Inflammatory macrophage treated with lipopolysaccharide for 1 hour (primary cell): ENCODE measurements at regions not wholly inside any gene's neighbourhood (a gene's known extent, or its start where the extent isn't known, plus 50 kb on each side); places are given as distances from the start of the nearest gene placed in this dataset.

Source experiments
- DNase-seq, 2 donors: peaks; one replicate each; pipeline ENCODE4 v3.0.0-alpha.2; 2020 to 2022

DNA sequence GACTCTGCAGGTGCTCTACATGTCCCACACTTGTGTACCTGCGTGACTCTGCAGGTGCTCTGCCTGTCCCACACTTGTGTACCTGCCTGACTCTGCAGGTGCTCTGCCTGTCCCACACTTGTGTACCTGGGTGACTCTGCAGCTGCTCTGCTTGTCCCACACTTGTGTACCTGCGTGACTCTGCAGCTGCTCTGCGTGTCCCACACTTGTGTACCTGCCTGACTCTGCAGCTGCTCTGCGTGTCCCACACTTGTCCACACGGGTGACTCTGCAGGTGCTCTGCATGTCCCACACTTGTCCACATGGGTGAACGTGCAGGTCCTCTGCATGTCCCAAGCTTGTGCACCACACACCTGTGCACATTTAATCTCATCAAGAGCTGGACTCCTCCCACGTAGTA lies 576.7 kb upstream of the SALL3 start:
- DNase-seq: no peak

DNA sequence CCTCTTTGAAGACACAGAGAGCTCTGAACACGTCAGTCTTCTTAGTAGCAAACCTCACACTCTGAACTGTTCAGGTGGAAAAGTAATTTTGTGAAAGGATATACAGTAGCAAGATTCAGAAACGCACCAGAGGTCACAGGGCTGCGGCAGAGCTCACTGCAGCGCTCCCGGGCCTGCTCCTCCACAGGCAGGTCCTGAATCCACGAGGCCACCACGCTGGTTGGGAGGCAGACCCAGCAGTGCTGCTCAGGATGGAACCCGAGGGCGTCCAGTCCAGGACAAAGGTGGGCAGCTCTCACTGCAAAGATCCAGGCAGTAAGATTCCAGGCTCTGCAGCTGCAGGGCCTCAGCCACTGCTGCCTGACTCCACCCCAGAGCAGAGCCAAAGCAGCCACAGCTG lies 576.2 kb upstream of the SALL3 start:
- DNase-seq: no peak

DNA sequence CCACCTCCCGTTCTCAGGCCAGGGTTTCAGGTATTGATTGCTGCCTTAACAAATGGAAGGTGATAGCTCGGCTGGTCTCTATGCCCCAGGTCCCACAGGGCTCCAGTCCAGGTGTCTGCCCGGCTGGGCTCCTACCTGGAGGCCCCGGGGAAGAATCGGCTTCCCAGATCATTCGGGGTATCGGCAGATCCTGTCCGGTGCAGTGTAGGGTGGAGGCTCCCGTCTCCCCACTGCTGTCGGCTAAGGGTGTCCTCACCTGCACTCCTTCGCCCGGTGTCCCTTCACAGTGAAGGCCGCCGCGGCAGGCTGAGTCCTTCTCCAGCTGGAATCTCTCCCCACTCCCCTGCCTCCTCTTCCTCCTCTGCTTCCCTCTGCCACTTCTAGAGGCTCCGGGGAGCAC lies 573.9 kb upstream of the SALL3 start:
- DNase-seq: no peak

DNA sequence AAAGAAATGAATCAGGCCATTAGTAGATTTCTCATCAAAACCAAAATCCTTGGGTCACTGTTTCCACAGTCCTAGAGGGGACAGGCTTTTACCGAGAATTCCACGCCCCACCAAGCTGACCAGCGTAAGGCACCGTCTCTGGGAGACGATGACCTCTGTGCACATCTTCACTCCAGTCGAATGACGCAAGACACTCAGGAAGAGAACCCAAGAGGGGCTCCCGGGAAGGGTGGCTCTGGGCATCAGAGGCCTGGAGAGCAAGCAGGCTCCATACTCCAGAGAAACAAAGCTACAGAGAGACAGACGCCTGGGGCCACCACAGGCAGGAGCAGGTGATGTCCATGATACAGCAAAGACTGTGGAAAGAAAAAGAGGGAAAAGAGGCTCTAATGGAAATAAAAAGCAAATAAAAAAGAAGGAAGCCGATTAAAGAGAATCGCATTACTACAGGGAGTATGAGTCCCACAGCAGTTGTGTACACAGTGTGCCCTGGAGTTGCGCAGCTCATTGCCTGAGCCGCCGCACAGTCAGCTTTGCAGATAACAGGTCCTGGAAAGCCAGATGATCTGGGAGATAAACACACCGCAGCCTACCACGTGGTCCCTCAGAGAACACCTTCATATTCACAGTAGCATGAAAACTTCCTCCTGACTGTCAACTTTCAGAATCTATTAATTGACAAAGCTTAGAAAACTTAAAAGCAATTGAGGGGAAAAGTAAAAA lies 572.7 kb upstream of the SALL3 start:
- no peak for DNase-seq

DNA sequence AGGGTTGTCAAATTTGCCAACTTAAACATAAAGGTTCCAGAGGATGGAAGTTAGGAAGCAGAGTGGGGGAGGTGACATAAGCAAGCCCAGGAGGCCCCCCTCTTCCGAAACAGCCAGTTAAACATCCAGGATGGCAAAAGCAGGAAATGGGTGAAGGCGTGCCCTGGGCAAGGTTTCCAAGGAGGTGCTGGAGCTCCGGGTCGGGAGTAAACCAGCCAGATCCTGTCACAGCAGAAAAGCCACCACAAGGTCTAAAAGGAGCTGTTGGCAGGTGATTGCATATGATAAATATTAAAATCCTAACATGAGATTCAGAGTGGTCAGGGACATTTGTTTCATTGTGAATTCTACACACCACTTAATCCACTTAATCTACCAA lies 572.2 kb upstream of the SALL3 start:
- no peak for DNase-seq

DNA sequence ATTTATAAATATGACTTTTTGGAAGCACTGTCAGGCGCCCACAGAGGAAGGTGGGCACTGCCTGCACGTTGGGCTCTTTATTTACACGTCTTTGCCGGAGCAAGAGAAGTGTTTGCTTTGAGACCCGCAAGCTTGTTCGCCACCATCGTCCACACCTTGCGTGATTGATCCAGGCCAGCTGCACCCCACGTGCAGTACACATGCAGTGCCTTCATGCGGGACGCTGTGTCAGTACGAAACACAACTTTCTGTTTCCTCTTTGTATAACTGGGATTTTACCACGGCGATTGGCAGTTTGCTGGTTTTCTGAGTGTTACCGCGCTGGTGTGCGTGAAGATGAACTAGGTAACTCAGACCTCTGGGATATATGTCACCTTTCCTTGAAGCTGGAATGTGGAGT lies 571.0 kb upstream of the SALL3 start:
- no peak for DNase-seq

DNA sequence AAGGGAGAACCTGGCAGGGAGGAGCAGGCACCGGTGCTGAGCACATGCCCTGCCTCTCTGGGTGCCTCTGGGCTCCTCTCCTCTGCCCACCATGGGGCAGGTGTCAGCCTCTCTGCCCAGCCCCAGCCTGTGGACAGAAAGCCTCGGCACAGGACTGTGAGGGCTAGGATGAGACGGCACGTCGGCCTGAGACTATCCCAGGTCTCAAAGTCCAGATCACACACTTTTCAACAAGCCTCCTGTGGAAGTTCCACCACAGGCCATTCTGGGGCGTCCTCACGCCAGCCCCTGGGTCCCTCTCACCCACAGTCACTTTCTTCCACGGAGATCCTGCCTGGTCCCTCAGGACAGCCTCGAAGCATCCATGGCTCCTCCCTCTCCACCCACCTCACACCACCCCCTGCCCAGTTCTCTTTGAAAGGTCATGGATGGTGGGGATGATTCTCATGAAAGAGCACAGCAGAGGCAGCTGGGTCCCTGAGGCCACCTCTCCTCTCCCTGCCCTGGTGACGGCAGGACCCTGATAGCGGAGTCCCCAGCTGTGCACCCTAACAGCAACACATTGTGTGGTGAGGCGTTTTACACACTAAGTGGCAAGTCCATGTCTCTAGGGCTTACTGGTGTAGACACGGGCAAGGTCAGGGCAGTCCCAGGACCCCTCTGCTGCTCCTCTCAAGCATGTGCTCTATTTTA lies 569.4 kb upstream of the SALL3 start:
- DNase-seq: no peak

DNA sequence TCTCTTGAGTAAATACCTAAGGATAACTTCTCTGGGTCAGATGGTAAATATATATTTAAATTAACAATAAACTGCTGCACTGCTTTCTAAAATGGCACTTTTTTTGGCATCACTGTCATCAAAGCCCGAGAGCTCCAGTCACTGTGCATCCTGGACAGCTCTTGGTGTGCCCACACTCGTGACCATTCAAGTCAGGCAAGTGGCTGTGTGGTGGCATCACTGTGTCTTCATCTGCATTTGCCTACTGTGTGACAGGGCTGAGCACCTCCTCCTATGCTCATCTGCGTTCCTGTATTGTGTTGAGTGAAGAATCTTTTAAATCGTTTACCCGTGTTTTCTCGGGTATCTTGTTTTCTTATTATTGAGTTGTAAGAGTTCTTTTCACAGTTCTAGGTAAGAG lies 568.1 kb upstream of the SALL3 start:
- no peak for DNase-seq

DNA sequence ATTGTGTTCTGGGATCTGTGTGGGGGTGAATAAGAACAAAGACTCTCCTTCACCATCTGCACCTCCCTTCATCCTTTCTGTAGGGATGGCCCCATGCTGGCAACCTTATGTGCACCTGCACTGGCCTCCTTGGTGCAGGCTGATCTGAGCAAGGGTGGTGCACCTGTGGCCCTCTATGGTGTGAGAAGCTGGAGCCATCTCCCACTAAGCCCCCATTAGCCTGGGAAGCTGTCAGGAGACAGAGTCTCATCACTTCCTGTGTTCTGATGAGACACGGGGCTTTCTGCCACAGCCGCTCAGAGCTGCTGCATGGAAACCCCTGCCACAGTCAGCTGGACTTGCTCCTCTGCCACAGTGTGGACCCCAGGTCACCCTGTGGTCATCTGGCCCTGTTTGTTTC lies 565.3 kb upstream of the SALL3 start:
- DNase-seq: no peak

DNA sequence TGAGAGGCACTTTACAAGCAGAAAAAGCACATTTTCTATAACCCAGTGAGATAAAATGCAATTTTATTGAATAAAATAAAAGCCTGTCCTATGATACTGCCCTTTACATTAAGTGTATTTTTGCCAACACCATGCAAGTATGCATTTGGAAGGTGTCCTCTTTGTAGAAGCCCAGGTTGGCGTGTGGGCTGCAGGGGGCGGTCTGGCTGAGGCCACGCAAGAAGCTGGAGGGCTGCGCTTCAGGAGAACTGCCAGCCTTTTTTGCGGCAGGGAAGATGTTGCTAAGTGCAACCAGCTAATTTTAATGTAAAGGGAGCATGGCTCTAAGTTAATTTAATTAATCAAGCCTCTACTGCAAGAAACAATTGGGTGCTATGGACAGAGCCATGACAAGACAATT lies 562.8 kb upstream of the SALL3 start:
- no peak for DNase-seq

DNA sequence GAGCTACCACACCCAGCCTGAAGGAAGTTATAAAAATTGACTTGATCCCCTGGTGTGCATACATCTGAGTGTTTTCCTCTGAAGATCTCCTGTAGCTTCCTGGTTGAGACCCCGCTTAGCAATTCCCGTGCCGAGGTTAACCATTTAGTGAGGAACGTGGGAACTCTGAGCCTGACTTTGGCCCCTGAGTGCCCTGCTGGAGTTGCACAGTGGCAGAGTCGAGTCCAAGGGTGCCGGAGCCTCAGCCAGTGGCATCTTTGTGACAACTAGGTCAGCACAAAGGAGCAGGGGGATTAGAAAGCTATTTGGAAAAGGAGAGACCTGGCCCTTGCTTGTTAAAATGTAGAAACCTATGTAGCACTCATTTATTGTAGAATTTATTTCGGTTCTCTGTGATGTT lies 561.2 kb upstream of the SALL3 start:
- DNase-seq: no peak

DNA sequence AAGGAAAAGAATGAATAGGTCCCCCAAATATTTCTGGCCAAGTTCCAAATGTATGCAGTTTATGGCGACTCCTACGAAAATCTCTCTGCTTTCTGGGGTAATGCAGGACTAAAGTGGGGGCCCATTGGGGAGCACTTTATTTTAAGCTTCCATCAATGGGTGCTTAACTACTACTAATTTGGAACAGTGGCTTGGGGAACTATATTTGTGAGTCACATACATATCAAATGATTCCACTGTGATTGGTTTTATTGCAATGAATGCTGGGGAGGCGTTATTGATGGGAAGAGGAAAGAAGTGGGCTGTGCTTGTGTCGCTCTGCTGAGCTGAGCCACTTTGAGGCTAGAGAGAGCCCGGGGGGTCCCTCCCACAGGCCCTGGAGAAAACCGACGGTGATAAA lies 560.4 kb upstream of the SALL3 start:
- no peak for DNase-seq

DNA sequence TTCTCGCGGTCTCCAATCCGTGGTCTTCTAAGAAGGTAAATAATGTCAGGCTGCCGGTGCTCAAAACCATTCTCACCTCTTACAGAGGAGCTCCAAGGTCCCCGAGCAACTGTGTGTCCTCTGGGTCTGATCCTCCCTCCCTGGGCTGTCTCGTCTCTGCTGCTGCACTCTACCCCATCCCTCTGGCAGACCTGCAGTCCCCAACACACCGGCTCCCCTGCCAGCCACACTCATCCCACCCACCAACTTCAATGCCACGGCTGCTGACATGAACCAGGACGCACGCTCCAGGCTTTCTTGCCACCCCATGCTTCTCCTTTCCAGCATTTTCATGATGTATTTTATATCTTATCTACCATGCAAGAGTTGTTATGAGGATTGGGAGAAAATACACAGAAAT lies 559.5 kb upstream of the SALL3 start:
- no peak for DNase-seq

DNA sequence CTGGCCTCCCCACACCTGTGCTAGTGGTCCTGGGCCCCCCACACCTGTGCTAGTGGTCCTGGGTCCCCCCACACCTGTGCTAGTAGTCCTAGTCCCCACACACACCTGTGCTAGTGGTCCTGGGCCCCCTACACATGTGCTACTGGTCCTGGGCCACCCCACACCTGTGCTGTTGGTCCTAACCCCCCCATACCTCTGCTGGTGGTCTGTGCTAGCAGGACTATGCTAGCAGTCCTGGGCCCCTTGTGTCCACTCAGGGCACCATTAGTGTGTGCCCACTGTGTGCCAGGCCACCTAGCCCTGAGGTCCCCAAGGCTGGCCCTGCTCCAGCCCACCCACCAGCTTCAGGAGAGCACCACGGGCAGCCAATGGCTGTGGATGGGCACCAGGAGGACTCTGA lies 558.2 kb upstream of the SALL3 start:
- no peak for DNase-seq

DNA sequence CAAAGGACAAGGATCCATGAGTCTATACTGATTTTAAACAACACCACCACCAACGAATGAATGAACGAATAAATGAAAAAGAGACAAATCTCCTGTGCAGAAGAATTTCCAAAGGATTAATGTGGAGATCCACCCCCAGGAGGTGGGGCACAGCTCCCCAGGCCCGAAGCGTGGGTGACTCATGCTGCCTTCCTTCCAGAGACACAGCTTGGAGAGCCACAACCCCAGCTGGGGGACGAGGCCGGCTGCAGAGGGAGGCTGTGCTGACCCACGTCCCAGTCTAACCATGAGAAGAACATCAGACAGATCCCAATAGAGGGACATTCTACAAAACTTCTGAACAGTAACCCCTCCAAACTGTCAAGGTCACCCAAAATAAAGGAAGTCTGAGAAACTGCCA lies 557.3 kb upstream of the SALL3 start:
- no peak for DNase-seq

DNA sequence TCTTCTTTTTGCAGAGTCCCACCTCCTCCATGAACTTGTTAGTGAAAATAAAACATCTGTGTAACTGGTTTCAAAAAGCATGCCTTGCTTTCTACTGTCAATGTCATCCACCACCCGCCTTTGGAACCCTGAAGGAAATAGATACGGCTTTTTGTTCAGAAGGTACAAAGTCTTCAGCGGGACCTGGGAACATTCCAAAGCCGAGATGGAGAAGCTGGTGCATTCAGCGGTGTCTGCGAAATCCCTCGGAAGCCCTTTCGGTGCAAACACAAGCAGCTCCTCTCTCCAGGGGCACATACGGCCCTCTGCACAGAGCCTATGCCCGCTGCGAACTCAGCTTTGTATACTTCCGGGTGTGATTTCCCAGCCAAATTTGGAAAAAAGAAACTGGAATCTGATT lies 555.8 kb upstream of the SALL3 start:
- DNase-seq: no peak

DNA sequence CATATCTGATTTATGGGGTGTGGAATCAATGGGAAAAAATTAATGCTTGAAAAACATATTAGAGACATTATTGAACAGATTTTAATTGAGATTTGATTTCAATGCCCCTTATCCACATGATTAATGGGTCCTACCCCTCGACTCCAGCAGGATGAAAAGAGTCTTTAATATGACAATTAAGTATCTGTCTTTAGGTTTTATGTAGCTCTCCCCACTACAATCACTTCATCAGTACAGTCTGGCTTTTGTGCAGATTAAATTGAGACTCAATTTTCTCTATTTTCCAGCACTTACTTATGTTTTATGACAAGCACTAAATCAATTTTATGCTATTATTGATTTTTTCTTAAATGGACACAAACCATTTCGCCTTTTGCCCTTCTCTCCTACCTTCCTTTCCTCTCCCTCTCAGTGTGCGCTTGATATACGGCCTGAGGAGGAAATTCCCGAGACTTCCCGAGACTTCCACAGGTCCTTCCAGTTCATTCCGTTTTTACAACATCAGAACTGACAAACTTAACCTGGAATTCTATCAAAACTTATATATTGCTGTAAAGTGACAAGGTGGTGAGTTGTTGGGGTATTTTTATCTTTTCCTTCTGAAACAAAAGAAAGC lies 555.1 kb upstream of the SALL3 start:
- no peak for DNase-seq

DNA sequence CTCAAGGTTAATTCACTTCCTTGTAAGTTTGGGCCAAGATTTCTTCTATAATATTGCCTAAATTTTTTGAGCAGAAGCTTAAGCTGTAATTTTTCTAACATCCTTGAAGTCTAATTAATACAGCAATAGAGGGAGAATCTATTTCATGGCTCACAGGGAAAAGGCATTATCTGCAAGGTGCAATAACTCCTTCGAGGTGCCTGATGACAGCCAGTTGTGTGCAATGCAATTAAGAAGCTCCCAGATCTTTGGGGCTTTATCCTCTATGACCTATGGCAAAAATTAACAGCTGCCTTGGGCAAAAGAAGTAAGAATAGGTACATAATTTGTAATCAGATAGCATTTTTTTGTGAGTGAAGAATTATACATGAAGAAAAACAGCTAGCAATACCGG lies 554.6 kb upstream of the SALL3 start:
- DNase-seq: no peak

DNA sequence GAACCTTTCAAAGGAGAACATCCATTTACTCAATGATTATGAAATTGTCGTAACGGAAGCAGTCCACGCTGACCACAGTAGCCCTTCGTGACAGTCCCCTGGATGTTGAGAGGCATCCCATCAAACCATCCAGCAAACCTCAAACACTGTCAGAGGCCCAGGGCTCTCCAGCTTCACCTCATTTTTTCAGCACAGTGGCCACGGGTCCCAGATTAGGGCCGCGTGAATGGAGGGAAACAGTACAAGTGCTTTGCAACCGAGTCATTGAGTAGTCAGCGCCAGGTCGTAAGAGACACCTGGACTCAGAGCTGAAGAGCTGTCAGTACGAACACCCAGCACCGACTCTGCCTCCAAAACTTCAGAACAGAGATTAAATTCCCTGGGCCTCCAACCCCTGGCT lies 552.5 kb upstream of the SALL3 start:
- no peak for DNase-seq

DNA sequence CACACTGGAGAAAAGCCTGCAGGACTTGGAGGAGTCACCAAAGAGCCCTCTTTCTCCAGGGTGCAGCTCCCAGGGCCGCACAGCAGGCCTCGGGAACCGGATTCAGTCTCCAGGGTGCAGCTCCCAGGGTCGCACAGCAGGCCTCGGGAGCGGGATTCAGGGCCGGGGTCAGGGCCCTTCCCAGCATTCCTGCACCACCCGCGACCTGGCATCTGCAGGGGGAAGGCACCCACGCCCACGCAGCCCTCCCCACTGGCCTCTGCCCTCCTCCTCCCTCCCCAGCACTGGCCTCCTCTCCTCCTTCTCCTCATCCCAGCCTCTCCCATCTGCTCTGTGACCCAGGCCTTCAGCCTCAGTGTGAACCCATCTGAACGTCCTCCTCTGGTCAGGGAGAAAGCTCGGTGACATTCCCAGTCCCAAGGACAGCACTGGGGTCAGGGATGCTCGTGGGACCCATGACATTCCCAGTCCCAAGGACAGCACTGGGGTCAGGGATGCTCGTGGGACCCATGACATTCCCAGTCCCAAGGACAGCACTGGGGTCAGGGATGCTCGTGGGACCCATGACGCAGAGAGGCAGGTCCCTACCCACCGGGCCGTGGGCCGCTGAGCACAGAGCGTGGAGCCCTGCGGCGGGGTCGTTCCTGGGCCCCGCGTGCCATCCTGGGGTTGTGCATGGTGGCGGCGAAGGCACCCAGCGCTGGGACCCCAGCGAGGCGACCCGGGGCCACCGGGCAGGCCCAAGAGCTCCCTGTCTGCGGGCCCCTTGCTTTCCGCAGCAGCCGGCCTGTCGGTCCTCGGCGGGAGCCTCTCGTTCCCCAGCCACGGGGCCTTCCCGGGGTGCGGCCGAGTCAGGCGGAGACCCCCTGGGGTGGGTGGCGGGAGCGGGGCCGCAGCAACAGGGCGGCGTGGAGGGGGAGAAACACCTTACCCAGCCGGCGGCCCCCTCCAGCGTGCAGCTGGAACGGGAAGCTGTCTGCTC lies 550.2 kb upstream of the SALL3 start:
- no peak for DNase-seq

DNA sequence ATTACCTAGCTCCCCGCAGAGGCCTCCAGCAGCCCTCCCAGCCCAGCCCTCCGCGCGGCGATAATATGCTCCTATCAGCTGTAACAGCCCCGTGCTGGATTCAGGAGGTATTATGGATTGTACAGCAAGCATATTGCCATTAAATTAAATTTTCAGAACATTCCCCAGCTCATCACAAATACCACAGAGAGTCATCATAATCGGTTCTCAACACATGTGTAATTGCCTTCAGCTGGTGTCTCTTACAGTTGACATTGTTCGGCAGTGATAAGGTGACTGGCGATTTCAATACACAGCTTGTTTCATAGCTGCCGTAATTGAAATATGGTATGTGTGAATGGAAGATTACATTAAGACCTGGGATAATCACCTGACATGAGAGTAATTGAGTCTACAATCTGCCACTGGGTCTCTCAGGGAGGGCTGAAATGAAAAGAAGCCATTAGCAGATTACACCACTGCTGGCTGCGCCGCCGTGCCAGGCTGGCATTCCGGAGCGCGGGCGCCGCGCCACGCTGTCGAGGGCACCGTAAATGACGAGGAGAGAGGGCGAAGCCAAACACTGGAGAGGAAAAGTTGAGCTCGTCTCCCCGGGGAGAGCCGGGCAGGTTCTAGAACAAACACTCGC lies 549.4 kb upstream of the SALL3 start:
- DNase-seq: no peak

DNA sequence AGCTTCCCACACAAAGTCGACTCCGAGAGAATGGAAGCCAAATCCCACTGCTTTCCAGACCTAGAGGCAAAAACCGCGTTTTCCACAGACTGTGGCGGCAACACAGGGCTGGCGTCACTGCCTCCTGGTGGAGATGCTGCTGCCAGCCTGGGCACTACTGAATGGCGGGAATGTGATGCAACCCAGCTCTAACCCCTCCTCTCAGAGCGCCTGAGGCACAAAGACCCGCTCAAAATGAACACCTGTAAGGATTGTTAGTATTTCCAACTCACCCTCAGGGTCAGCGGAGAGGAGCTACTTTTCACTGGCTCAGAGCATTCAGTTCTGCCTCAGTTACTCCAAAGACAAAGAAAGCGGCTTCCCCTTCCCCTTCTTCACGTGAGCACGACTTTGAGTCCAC lies 548.0 kb upstream of the SALL3 start:
- no peak for DNase-seq

DNA sequence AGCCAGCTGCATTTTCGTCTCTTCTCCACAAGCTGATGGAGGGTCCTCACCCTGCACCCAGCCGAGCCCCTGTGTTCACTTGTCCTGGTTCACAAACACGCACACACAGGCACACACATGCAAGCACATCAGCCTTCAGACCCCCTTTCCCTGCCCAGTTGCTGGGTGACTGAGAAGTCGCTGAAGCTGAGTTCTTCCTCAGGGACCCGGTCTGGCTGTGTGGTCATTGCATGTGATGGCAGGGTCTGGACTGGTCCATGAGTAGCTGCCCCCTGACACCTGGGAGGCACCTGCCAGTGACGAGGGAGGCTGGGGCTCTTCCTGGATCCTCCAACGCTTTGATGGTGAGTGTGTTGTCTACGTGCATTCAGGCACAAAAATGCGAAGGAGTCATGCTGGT lies 546.1 kb upstream of the SALL3 start:
- no peak for DNase-seq
